ENCODE measurements at regions not wholly inside any gene's neighbourhood (a gene's known extent, or its start where the extent isn't known, plus 50 kb on each side); places are given as distances from the start of the nearest gene placed in this dataset.

DNA sequence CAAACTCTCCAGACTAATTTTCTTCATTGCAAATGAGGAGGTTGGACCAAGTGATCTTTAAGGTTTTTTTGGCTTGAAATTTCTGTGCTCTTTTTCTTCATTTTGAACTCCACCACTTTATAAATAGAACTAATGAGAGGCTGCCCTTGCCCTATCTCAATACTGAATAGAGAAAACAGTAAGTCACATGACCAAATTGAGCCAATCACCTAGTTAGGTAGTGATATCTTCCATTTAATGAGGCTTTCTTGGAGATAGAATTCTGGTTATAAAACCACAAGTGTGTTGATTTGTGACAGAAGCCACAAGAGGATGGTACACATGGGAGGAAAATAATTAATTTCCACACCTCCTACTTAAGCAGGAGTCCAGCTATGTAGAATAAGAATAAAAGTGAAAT, 263.4 kb upstream of the SNX7 start:
- TF ChIP-seq, protein P1, sequence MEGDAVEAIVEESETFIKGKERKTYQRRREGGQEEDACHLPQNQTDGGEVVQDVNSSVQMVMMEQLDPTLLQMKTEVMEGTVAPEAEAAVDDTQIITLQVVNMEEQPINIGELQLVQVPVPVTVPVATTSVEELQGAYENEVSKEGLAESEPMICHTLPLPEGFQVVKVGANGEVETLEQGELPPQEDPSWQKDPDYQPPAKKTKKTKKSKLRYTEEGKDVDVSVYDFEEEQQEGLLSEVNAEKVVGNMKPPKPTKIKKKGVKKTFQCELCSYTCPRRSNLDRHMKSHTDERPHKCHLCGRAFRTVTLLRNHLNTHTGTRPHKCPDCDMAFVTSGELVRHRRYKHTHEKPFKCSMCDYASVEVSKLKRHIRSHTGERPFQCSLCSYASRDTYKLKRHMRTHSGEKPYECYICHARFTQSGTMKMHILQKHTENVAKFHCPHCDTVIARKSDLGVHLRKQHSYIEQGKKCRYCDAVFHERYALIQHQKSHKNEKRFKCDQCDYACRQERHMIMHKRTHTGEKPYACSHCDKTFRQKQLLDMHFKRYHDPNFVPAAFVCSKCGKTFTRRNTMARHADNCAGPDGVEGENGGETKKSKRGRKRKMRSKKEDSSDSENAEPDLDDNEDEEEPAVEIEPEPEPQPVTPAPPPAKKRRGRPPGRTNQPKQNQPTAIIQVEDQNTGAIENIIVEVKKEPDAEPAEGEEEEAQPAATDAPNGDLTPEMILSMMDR (conservative IDR thresholded peaks at IDR 0.05; ENCODE audit: low read depth, low read length), result no peak
- TF ChIP-seq EZH2 (IDR thresholded peaks at IDR 0.05; ENCODE audit: borderline replicate concordance, low read depth, low read length, poor library complexity, severe bottlenecking), result no peak

Measured in A673 (cell line).